Raji (cell line): ENCODE measurements at regions not wholly inside any gene's neighbourhood (a gene's known extent, or its start where the extent isn't known, plus 50 kb on each side); places are given as distances from the start of the nearest gene placed in this dataset.

Experiments
- POLR2A ChIP-seq: IDR thresholded peaks from 2 replicates; pipeline ENCODE4 v1.6.1; 2011; ENCODE audit warnings: low read depth, low read length, control low read depth; ENCODE audit not compliant: insufficient read depth

- no peak for TF ChIP-seq POLR2A
Observed at GRCh38 chr22:22406445-22407027, 102.0 kb downstream of the ZNF280B start.

GRCh38 chr22:22407061-22407460 lies 101.5 kb downstream of the ZNF280B start:
- no peak for TF ChIP-seq POLR2A

GRCh38 chr22:22408269-22408668 lies 100.3 kb downstream of the ZNF280B start:
- no peak for TF ChIP-seq POLR2A

GRCh38 chr22:22408731-22409696 lies 99.5 kb downstream of the ZNF280B start:
- 0 out of 2 replicates have a peak, but pooled peaks have one; percentile 10 for TF ChIP-seq POLR2A

GRCh38 chr22:22410121-22410520 lies 98.4 kb downstream of the ZNF280B start:
- TF ChIP-seq POLR2A = no peak

- no peak for TF ChIP-seq POLR2A
Observed at GRCh38 chr22:22410677-22411076, 97.9 kb downstream of the ZNF280B start.

DNA sequence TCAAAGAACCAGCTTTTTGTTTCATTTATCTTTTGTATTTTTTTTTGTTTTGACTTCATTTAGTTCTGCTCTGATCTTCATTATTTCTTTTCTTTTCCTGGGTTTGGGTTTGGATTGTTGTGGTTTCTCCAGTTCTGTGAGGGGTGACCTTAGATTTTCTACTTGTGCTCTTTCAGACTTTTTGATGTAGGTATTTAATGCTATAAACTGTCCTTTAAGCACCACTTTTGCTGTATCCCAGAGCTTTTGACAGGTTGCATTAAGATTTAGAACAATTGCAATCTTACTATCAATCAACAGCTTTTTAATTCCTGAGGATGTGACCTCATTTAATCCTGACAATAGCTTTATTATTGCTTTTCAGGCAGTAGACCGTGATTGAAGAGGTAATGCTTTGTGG lies 94.3 kb downstream of the ZNF280B start:
- no peak for TF ChIP-seq POLR2A

DNA sequence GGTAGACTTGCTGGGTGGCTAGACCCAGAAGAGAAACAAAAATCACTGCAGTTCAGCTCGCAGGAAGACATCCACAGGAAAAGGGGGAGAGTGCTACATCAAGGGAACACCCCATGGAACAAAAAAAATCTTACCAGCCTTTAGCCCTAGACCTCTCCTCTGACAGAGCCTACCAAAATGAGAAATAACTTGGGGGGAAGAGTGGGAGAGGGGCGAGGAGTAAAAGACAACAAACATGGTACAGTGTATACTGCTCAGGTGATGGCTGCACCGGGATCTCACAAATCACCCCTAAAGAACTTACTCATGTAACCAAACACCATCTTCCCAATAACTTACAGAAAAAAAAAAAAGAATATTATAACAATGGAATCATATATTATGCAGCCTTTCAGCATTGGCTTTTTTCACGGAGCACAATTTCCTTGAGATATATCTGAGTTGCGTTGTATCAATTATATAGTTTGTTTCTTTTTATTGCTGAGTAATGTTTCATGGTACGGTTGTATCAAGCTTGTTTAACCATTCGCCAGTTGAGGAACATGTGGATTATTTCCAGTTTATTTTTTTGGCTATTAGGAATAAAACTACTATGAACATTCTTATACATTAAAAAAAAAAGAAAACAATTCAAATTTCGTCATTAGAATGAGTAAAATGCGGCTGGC lies 90.9 kb downstream of the ZNF280B start:
- TF ChIP-seq POLR2A = no peak

DNA sequence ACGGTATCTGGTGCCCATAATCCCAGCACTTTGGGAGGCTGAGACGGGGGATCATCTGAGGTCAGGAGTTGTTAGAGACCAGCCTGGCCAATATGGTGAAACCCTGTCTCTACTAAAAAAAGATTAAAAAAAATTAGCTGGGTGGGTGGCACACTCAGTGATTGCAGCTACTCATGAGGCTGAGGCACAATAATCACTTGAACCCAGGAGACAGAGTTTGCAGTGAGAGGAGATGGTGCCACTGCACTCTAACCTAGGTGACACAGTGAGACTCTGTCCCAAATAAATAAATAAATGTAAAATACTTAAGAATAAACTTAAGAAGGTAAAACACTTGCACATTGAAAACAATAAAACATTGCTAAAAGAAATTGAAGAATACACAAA lies 90.4 kb downstream of the ZNF280B start:
- TF ChIP-seq POLR2A = no peak

- TF ChIP-seq POLR2A = no peak
Observed at GRCh38 chr22:22418957-22419356, 89.6 kb downstream of the ZNF280B start.

GRCh38 chr22:22420580-22420979 lies 88.0 kb downstream of the ZNF280B start:
- TF ChIP-seq POLR2A = no peak

DNA sequence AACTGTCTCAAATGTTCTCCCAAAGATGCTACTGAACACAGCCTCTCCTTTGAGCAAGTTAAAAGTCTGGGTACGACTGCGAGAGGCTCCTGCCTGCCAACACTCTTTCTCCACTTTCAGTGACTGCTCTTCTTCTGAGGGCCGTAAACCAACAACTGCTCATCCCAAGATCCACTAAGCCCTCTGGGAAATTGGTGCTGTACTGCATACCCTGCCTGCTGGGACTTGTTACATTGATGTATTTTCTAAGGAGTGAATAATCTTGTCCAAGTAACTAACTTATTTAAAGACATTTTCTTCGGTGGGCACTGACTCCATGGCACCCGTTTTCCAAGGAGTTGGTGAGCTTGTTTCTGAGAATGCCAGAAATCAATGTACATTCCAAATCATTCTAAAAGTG lies 87.2 kb downstream of the ZNF280B start:
- TF ChIP-seq POLR2A = no peak

DNA sequence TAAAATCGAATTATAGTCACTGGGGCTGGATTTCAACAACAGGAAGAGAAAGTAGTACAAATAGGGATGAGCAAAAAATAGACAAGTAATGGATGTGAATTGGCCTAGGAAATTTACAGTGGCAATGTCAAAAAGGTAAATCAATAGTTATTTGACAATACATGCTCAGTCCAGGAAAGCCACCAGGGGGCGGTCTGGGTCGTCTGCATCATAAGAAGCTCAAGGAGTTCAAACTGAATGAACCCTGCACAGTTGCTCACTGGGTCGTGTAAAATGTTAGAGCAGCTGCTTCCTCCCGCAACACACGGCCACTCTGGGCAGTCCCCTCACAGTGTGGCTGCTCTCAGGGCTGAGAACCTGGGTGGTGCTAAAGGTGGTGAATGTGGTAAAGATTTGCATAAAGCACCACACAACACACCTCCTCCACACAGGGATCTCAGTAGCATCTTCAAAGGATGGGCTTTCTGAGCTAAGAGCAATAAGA lies 85.9 kb downstream of the ZNF280B start:
- peak; percentile 39; the same call in 1 of the 2 replicates for TF ChIP-seq POLR2A

DNA sequence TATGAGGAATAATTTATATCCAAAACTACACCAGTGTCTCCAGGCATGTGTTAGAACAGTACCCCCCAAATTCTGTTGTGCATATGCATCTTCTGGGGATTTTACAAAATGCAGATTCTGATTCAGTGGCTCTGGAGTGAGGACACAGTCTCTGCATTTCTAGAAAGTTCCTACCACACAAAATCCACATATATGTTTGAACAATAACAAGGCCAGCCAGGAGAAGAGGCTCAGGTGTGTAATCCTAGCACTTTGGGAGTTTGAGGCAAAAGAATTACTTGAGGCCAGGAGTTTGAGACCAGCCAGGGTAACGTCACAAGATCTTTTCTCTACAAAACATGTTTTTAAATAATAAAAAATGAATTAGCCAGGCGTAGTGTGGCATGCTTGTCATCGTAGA lies 84.9 kb downstream of the ZNF280B start:
- TF ChIP-seq POLR2A = no peak

DNA sequence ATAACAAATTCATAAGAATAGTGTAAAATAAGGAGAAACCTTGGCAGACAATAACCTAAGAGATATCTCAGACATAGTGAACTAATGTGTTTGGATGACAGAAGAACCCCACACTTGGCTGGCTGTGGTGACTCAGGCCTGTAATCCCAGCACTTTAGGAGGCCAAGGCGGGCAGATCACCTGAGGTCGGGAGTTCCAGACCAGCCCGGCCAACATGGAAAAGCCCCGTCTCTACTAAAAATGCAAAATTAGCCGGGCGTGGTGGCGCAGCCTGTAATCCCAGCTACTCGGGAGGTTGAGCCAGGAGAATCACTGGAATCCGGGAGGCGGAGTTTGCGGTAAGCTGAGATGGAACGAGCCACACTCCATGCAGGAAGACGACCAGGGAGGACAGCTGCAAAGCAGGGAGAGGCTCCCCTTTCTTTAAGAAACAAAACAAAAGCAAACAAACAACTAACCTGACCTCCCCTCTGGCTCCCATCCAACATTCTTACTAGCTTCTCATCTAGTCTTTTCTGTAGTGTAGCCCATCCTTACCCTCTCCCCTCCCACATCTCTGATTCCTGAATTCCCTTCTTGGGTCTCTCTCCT lies 84.2 kb downstream of the ZNF280B start:
- TF ChIP-seq POLR2A = no peak
